ENCODE measurements at regions not wholly inside any gene's neighbourhood (a gene's known extent, or its start where the extent isn't known, plus 50 kb on each side); places are given as distances from the start of the nearest gene placed in this dataset.
A peak's percentile ranks its signal among the peaks of the same experiment; 100 is the strongest.

GRCh38 chr10:117609796-117610170 lies 67.2 kb downstream of the EMX2 start (continued):
- no peak for TF ChIP-seq ZBTB33 (IDR thresholded peaks at IDR 0.05; ENCODE audit: extremely low read depth, insufficient replicate concordance, low read length)
- TF ChIP-seq ELF1 (IDR thresholded peaks at IDR 0.05; ENCODE audit: borderline replicate concordance, low read depth): no peak
- TF ChIP-seq SIN3A (IDR thresholded peaks at IDR 0.05; ENCODE audit: low read depth): no peak
- no peak for TF ChIP-seq EGR1 (IDR thresholded peaks at IDR 0.05; ENCODE audit: low read depth)
- TF ChIP-seq TCF7L2 (IDR thresholded peaks at IDR 0.05; ENCODE audit: borderline replicate concordance, extremely low read depth, insufficient read depth, insufficient read length): no peak
- no peak for TF ChIP-seq ZNF274 (IDR thresholded peaks at IDR 0.05; ENCODE audit: low read depth, low read length)
- no peak for TF ChIP-seq ATF3 (IDR thresholded peaks at IDR 0.05)

GRCh38 chr10:117610321-117610720 lies 67.8 kb downstream of the EMX2 start:
- 0 out of 2 replicates have a peak, but pooled peaks have one; percentile 38 for ATAC-seq
- RAD21 ChIA-PET (ENCODE audit: low non-redundant PET in 1 of 2, low total read pairs in 2 of 2, uncharacterized antibody in 2 of 2, unreplicated experiment in 2 of 2): interaction anchor here in 1 of 2 experiments (0.7 kb wide), 1 partner anchor 78 kb away, joined by 3 read pairs; no protein-coding TSS in a partner anchor
- BruUV-seq (replicated peaks): no TSS peak

More at GRCh38 chr10:117610321-117610720, 67.8 kb downstream of the EMX2 start:
- Histone ChIP-seq H3K27ac (ENCODE audit: low read depth, low read length) (no peak overlapping the region), H3K4me2 (ENCODE audit: low read length) (no peak overlapping the region), H3K9me2 (ENCODE audit: insufficient read depth) (no peaks in the 10 kb centered on the region), H3K4me3 (replicated peaks in 1 of 2; ENCODE audit: low read depth in 1 of 2, low read length in 2 of 2) (no peak overlapping the region), H3K79me2 (ENCODE audit: insufficient read depth, low read length) (no peaks in the 10 kb centered on the region), H2AFZ (ENCODE audit: low read depth, low read length, poor library complexity, severe bottlenecking) (no peak overlapping the region), H3K9ac (ENCODE audit: low read length) (no peak overlapping the region), H4K20me1 (ENCODE audit: insufficient read depth) (no peaks in the 10 kb centered on the region), H3K36me3 (ENCODE audit: control insufficient read depth in 1 of 2, insufficient read depth in 2 of 2, low read length in 2 of 2) (no peaks in the 10 kb centered on the region), H3K9me3 (ENCODE audit: control insufficient read depth in 1 of 2, insufficient read depth in 1 of 2, low read depth in 1 of 2, low read length in 2 of 2) (no peaks in the 10 kb centered on the region), H3K4me1 (ENCODE audit: control insufficient read depth in 1 of 2, insufficient read depth in 2 of 2, low read length in 2 of 2) (no peaks in the 10 kb centered on the region), H3K27me3 (ENCODE audit: insufficient read depth, low read length) (peaks cover 64% of the 10 kb centered on the region)
- ChIA-PET POLR2A (no interaction called here), CTCF (no interaction called here)
- DNase-seq (ENCODE audit: low read depth, low spot score): no peak
- no peak for TF ChIP-seq CEBPB (IDR thresholded peaks at IDR 0.05; ENCODE audit: low read depth)
- TF ChIP-seq ATF3 (IDR thresholded peaks at IDR 0.05): no peak
- no peak for TF ChIP-seq SIN3A (IDR thresholded peaks at IDR 0.05; ENCODE audit: low read depth)
- TF ChIP-seq ZFX (IDR thresholded peaks at IDR 0.05): no peak
- TF ChIP-seq EGR1 (IDR thresholded peaks at IDR 0.05; ENCODE audit: low read depth): no peak
- no peak for TF ChIP-seq SP1 (IDR thresholded peaks at IDR 0.05; ENCODE audit: low read depth)
- TF ChIP-seq POLR2AphosphoS5 (IDR thresholded peaks at IDR 0.05; ENCODE audit: low read depth, low read length): no peak
- TF ChIP-seq RAD21 (IDR thresholded peaks at IDR 0.05; ENCODE audit: low read depth): no peak
- intact Hi-C loops (cut with micrococcal nuclease): no loop called here
